ENCODE measurements at regions not wholly inside any gene's neighbourhood (a gene's known extent, or its start where the extent isn't known, plus 50 kb on each side); places are given as distances from the start of the nearest gene placed in this dataset.

DNA sequence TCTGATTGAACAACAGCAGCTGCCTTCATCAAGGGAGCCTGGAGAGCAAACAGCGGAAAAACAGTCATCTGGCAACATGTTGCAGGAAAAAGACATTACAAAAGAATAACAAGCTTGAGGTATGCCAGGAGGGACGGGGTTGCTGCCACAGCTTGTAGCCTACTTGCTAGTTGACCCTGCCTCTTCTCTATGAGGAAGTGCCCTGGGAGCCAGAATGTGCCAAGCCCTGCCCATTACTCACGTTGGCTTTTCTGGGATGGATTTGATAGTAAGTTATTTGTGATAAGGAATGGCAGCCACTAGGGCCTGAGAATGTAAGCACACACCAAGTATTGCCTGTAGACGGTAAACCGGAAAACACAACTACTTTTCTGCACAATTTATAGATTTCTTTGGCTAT, 113.5 kb upstream of the KIRREL3 start:
- ATAC-seq (no peak), DNase-seq (ENCODE audit: low read depth, low spot score) (no peak), FAIRE-seq (no peak)
- WGBS (ENCODE audit: insufficient coverage, insufficient replicate concordance, low lambda C conversion rate, missing lambda C conversion rate): 32% methylated on average over 5 of the region's 5 CpGs
- Histone ChIP-seq H3K9me3 (replicated peaks; ENCODE audit: control insufficient read depth, insufficient read depth, low read length) (no peaks in the 10 kb centered on the region), H4K20me1 (ENCODE audit: control insufficient read depth, insufficient read depth) (no peaks in the 10 kb centered on the region), H3K27ac (ENCODE audit: control insufficient read depth, insufficient read depth) (no peak overlapping the region), H3K36me3 (ENCODE audit: control insufficient read depth in 2 of 2, insufficient read depth in 2 of 2, low read length in 1 of 2) (no peaks in the 10 kb centered on the region), H3K9ac (ENCODE audit: control insufficient read depth, insufficient read depth, low read length) (no peak overlapping the region), H3K4me2 (ENCODE audit: control insufficient read depth, insufficient read depth) (no peak overlapping the region), H3K27me3 (replicated peaks in 1 of 2; ENCODE audit: control insufficient read depth in 2 of 2, insufficient read depth in 2 of 2, low read length in 1 of 2) (no peaks in the 10 kb centered on the region; a peak in 3 of 4 replicates), H2AFZ (ENCODE audit: control insufficient read depth, low read depth, low read length) (no peak overlapping the region), H3K4me3 (no peak overlapping the region), H3K4me1 (ENCODE audit: control insufficient read depth, insufficient read depth, low read length) (no peaks in the 10 kb centered on the region), H3K79me2 (ENCODE audit: control insufficient read depth, insufficient read depth, low read length) (no peaks in the 10 kb centered on the region)
- intact Hi-C loops (cut with micrococcal nuclease; ENCODE audit: unreplicated experiment) (no loop called here), in situ Hi-C loops (cut with MboI) (no loop called here)
- SMC1A ChIA-PET (ENCODE audit: uncharacterized antibody, unreplicated experiment): no interaction called here
- CTCF ChIA-PET: no interaction called here
- no peak for TF ChIP-seq CBX5 (IDR thresholded peaks at IDR 0.05; ENCODE audit: low read depth)
- TF ChIP-seq, protein P1, sequence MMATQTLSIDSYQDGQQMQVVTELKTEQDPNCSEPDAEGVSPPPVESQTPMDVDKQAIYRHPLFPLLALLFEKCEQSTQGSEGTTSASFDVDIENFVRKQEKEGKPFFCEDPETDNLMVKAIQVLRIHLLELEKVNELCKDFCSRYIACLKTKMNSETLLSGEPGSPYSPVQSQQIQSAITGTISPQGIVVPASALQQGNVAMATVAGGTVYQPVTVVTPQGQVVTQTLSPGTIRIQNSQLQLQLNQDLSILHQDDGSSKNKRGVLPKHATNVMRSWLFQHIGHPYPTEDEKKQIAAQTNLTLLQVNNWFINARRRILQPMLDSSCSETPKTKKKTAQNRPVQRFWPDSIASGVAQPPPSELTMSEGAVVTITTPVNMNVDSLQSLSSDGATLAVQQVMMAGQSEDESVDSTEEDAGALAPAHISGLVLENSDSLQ (IDR thresholded peaks at IDR 0.05): no peak
- TF ChIP-seq IRF4 (IDR thresholded peaks at IDR 0.05; ENCODE audit: low read depth, low read length): no peak
- no peak for TF ChIP-seq CBX3 (IDR thresholded peaks at IDR 0.05; ENCODE audit: borderline replicate concordance, low read depth)
- no peak for TF ChIP-seq MEF2A (IDR thresholded peaks at IDR 0.05; ENCODE audit: insufficient read depth, low read depth, low read length)
- no peak for TF ChIP-seq ASH2L (IDR thresholded peaks at IDR 0.05; ENCODE audit: borderline replicate concordance, low read depth)
- TF ChIP-seq SREBF2 (IDR thresholded peaks at IDR 0.05; ENCODE audit: low read length): no peak
- TF ChIP-seq STAT3 (IDR thresholded peaks at IDR 0.05; ENCODE audit: low read depth, low read length): no peak
- TF ChIP-seq CHD4 (IDR thresholded peaks at IDR 0.05): no peak
- TF ChIP-seq, protein P2, sequence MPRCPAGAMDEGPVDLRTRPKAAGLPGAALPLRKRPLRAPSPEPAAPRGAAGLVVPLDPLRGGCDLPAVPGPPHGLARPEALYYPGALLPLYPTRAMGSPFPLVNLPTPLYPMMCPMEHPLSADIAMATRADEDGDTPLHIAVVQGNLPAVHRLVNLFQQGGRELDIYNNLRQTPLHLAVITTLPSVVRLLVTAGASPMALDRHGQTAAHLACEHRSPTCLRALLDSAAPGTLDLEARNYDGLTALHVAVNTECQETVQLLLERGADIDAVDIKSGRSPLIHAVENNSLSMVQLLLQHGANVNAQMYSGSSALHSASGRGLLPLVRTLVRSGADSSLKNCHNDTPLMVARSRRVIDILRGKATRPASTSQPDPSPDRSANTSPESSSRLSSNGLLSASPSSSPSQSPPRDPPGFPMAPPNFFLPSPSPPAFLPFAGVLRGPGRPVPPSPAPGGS (IDR thresholded peaks at IDR 0.05; ENCODE audit: borderline replicate concordance, insufficient read depth, low read depth, low read length, poor library complexity, severe bottlenecking): no peak
- no peak for TF ChIP-seq TCF7 (IDR thresholded peaks at IDR 0.05; ENCODE audit: borderline replicate concordance)
- no peak for TF ChIP-seq TCF3 (IDR thresholded peaks at IDR 0.05; ENCODE audit: borderline replicate concordance, insufficient read depth, low read depth, low read length)
- TF ChIP-seq, protein P3, sequence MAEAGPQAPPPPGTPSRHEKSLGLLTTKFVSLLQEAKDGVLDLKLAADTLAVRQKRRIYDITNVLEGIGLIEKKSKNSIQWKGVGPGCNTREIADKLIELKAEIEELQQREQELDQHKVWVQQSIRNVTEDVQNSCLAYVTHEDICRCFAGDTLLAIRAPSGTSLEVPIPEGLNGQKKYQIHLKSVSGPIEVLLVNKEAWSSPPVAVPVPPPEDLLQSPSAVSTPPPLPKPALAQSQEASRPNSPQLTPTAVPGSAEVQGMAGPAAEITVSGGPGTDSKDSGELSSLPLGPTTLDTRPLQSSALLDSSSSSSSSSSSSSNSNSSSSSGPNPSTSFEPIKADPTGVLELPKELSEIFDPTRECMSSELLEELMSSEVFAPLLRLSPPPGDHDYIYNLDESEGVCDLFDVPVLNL (IDR thresholded peaks at IDR 0.05; ENCODE audit: low read depth, low read length): no peak
- no peak for TF ChIP-seq ZNF24 (IDR thresholded peaks at IDR 0.05)
- BruUV-seq (replicated peaks): no TSS peak
- POLR2A ChIA-PET: no interaction called here
- RAD21 ChIA-PET (ENCODE audit: unreplicated experiment): no interaction called here

All from GM12878 (cell line).